Endothelial cell of umbilical vein (primary cell): ENCODE measurements at regions not wholly inside any gene's neighbourhood (a gene's known extent, or its start where the extent isn't known, plus 50 kb on each side); places are given as distances from the start of the nearest gene placed in this dataset.

ENCODE experiments used
- BruUV-seq: library from RNA; stranded (reverse); fragments of 400-500 nt; replicated peaks from 2 replicates; lab custom pipeline; 2021; lab: Mats Ljungman, UMichigan
- CTCF ChIA-PET: fragments of 300-600, 350-600 bp; sonication (Branson Sonifier 250); formaldehyde crosslinking; loops from one replicate; lab custom pipeline; 2021; ENCODE audit warnings: antibody characterized with exemption, inconsistent platforms; lab: Charles Lee
- POLR2A ChIA-PET: fragments of 300-600, 350-600 bp; sonication (Branson Sonifier 250); formaldehyde crosslinking; loops from one replicate; lab custom pipeline; 2021; ENCODE audit warnings: antibody characterized with exemption, inconsistent platforms; lab: Charles Lee
- DNase-seq: peaks from one replicate; pipeline ENCODE4 v3.0.0-alpha.2; 2011; ENCODE audit warnings: low read depth, low spot score
- FAIRE-seq: peaks from 2 replicates; lab custom pipeline; 2011; peaks lifted over from hg19 to GRCh38; lab: Jason Lieb, UNC
- H2AFZ ChIP-seq: 2 replicates; pipeline ENCODE4 v1.6.0; 2012; ENCODE audit warnings: low read depth, low read length, control low read depth, inconsistent platforms
- H3K27ac ChIP-seq: 2 replicates; pipeline ENCODE4 v1.5.1; 2011; ENCODE audit warnings: low read depth, mild to moderate bottlenecking, control low read depth, low read length, moderate library complexity; ENCODE audit not compliant: insufficient read depth
- H3K27me3 ChIP-seq, 2 experiments: 2 replicates each; pipeline versions ENCODE4 v1.6.0 to v1.6.1; 2011; ENCODE audit warnings: low read length in 2 of 2, mixed read lengths in 1 of 2; ENCODE audit not compliant: control insufficient read depth in 2 of 2, insufficient read depth in 2 of 2
- H3K36me3 ChIP-seq, 2 experiments: 2 replicates in 1 of 2; 3 replicates in 1 of 2; pipeline ENCODE4 v1.5.1; 2011; ENCODE audit warnings: low read length in 2 of 2, mild to moderate bottlenecking in 1 of 2, moderate library complexity in 1 of 2; ENCODE audit not compliant: control insufficient read depth in 2 of 2, insufficient read depth in 2 of 2; ENCODE audit errors: extremely low read depth in 1 of 2
- H3K4me1 ChIP-seq: 3 replicates; pipeline ENCODE4 v1.5.1; 2011; ENCODE audit warnings: mild to moderate bottlenecking, low read length; ENCODE audit not compliant: control insufficient read depth, insufficient read depth; ENCODE audit errors: extremely low read depth
- H3K4me2 ChIP-seq: 2 replicates; pipeline ENCODE4 v1.6.1; 2011; ENCODE audit warnings: low read length, control low read depth, mixed read lengths; ENCODE audit not compliant: insufficient read depth
- H3K4me3 ChIP-seq, 3 experiments: fragments of 200-600 bp in 1 of 3; sonication (generic), shearing (Covaris generic) in 1 of 3; replicated peaks in 1 of 3; 2 replicates each; pipeline ENCODE4 v1.5.1; 2011 to 2016; ENCODE audit warnings: control low read depth in 3 of 3, low read length in 3 of 3, mild to moderate bottlenecking in 2 of 3, inconsistent platforms in 1 of 3, low read depth in 1 of 3, moderate library complexity in 1 of 3; ENCODE audit not compliant: insufficient read depth in 1 of 3
- H3K79me2 ChIP-seq: 2 replicates; pipeline ENCODE4 v1.6.0; 2012; ENCODE audit warnings: low read length, inconsistent platforms; ENCODE audit not compliant: control insufficient read depth, insufficient read depth
- H3K9ac ChIP-seq: replicated peaks from 2 replicates; pipeline ENCODE3; 2011; ENCODE audit warnings: low read length, control low read depth; ENCODE audit not compliant: insufficient read depth; ENCODE audit errors: extremely low read depth
- H3K9me1 ChIP-seq: replicated peaks from 3 replicates; pipeline ENCODE4 v1.6.0; 2011; ENCODE audit warnings: mild to moderate bottlenecking, low read length; ENCODE audit not compliant: control insufficient read depth, insufficient read depth; ENCODE audit errors: extremely low read depth
- H3K9me3 ChIP-seq: replicated peaks from 2 replicates; pipeline ENCODE4 v1.5.1; 2012; ENCODE audit warnings: low read length, inconsistent platforms; ENCODE audit not compliant: control insufficient read depth, insufficient read depth
- H4K20me1 ChIP-seq: replicated peaks from 2 replicates; pipeline ENCODE3; 2011; ENCODE audit warnings: mild to moderate bottlenecking, low read length; ENCODE audit not compliant: control insufficient read depth, insufficient read depth; ENCODE audit errors: extremely low read depth
- CTCF ChIP-seq, 2 donors: IDR thresholded peaks; 1 replicate in 1 of 2; 2 replicates in 1 of 2; pipeline ENCODE4 v1.5.1; 2011; ENCODE audit warnings: low read length in 2 of 2, mild to moderate bottlenecking in 2 of 2, moderate library complexity in 2 of 2, control low read depth in 1 of 2, inconsistent platforms in 1 of 2, low read depth in 1 of 2; ENCODE audit not compliant: insufficient read depth in 1 of 2; ENCODE audit errors: extremely low read depth in 1 of 2
- EZH2 ChIP-seq: IDR thresholded peaks from 2 replicates; pipeline ENCODE4 v1.6.1; 2012; ENCODE audit warnings: borderline replicate concordance, low read depth, mild to moderate bottlenecking, moderate library complexity, low read length, inconsistent platforms; ENCODE audit not compliant: severe bottlenecking
- FOS ChIP-seq: IDR thresholded peaks from 2 replicates; pipeline ENCODE4 v1.6.1; 2011; ENCODE audit warnings: mild to moderate bottlenecking, low read length, moderate library complexity, borderline replicate concordance; ENCODE audit not compliant: insufficient read depth
- GATA2 ChIP-seq: IDR thresholded peaks from 2 replicates; pipeline ENCODE4 v1.7.0; 2011; ENCODE audit warnings: low read depth, mild to moderate bottlenecking, moderate library complexity, mixed read lengths, low read length; ENCODE audit not compliant: insufficient read length, insufficient read depth
- JUN ChIP-seq: IDR thresholded peaks from 2 replicates; pipeline ENCODE4 v1.6.1; 2011; ENCODE audit warnings: borderline replicate concordance, low read depth; ENCODE audit not compliant: insufficient read length, insufficient read depth
- MAX ChIP-seq: IDR thresholded peaks from 2 replicates; pipeline ENCODE4 v1.6.1; 2011; ENCODE audit not compliant: insufficient read depth, insufficient read length
- MYC ChIP-seq: IDR thresholded peaks from one replicate; pipeline ENCODE4 v1.6.1; 2011; ENCODE audit warnings: mild to moderate bottlenecking, low read depth, low read length
- POLR2A ChIP-seq: IDR thresholded peaks from 2 replicates; pipeline ENCODE4 v1.6.1; 2012; ENCODE audit warnings: low read depth, mild to moderate bottlenecking, control low read depth, low read length
- POLR2AphosphoS5 ChIP-seq: IDR thresholded peaks from 2 replicates; pipeline ENCODE4 v1.6.1; 2012; ENCODE audit warnings: low read depth, mild to moderate bottlenecking, control low read depth, low read length, moderate library complexity; ENCODE audit not compliant: insufficient read depth
- dilution Hi-C: fragments of 300-500 bp; cut with MboI; formaldehyde crosslinking; loops from one replicate; pipeline ENCODE4 v1.15.0; 2019; ENCODE audit warnings: low sequenced_read_pairs; ENCODE audit not compliant: extremely low pct_ligation_motif_present
- intact Hi-C: fragments of 100-400 bp; cut with micrococcal nuclease; formaldehyde crosslinking; loops from one replicate; pipeline ENCODE4 v1.10.0; 2022

- BruUV-seq: no TSS peak
- ChIA-PET CTCF (interaction anchor here (3.0 kb wide), 1 partner anchor 18 kb away, joined by 20 read pairs; no protein-coding TSS in a partner anchor), POLR2A (no interaction called here)
Measured at GRCh38 chr17:77074681-77075080, 66.1 kb upstream of the SEC14L1 start.

More at GRCh38 chr17:77074681-77075080, 66.1 kb upstream of the SEC14L1 start:
- H3K27me3 ChIP-seq: peaks cover 11 to 14% of the 10 kb centered on the region in 2 experiments
- H3K4me2 ChIP-seq: no peak overlapping the region
- H4K20me1 ChIP-seq: no peaks in the 10 kb centered on the region
- H3K9ac ChIP-seq: no peak overlapping the region
- no peak overlapping the region for H2AFZ ChIP-seq
- H3K9me3 ChIP-seq: no peaks in the 10 kb centered on the region
- H3K9me1 ChIP-seq: no peaks in the 10 kb centered on the region
- dilution Hi-C loops (no loop called here), intact Hi-C loops (no loop called here)
- FAIRE-seq (no peak), DNase-seq (no peak)
- H3K4me1 ChIP-seq: no peaks in the 10 kb centered on the region
- no peak overlapping the region for H3K4me3 ChIP-seq
- no peaks in the 10 kb centered on the region for H3K36me3 ChIP-seq
- TF ChIP-seq FOS (no peak), POLR2A (no peak), CTCF (IDR thresholded peaks at IDR 0.05; ENCODE audit: extremely low read depth in 1 of 2, insufficient read depth in 1 of 2, low read depth in 1 of 2, low read length in 2 of 2) (no peak), GATA2 (no peak), JUN (no peak), MYC (no peak), POLR2AphosphoS5 (no peak), EZH2 (no peak), MAX (no peak)
- no peak overlapping the region for H3K27ac ChIP-seq
- no peaks in the 10 kb centered on the region for H3K79me2 ChIP-seq
